GM12872 (cell line): ENCODE measurements at regions not wholly inside any gene's neighbourhood (a gene's known extent, or its start where the extent isn't known, plus 50 kb on each side); places are given as distances from the start of the nearest gene placed in this dataset.

ENCODE experiments used
- CTCF ChIP-seq: IDR thresholded peaks from 3 replicates; pipeline ENCODE4 v1.5.1; 2011; ENCODE audit warnings: low read depth, mild to moderate bottlenecking, low read length, moderate library complexity; ENCODE audit not compliant: insufficient read depth

- TF ChIP-seq CTCF, result no peak
Observed at GRCh38 chr13:99907038-99907437, 64.5 kb downstream of the ZIC5 start.

- no peak for TF ChIP-seq CTCF
Observed at GRCh38 chr13:99905814-99906213, 65.8 kb downstream of the ZIC5 start.

GRCh38 chr13:99905224-99905623 is 66.3 kb downstream of the ZIC5 start:
- no peak for TF ChIP-seq CTCF

GRCh38 chr13:99903140-99903539 is 68.4 kb downstream of the ZIC5 start:
- TF ChIP-seq CTCF, result no peak

- no peak for TF ChIP-seq CTCF
Observed at GRCh38 chr13:99902657-99903056, 68.9 kb downstream of the ZIC5 start.

GRCh38 chr13:99900960-99901359 is 70.6 kb downstream of the ZIC5 start:
- TF ChIP-seq CTCF, result no peak

GRCh38 chr13:99898421-99898820 is 73.1 kb downstream of the ZIC5 start:
- TF ChIP-seq CTCF, result no peak

- no peak for TF ChIP-seq CTCF
Observed at GRCh38 chr13:99897076-99897440, 74.5 kb downstream of the ZIC5 start.
